KMS-11 (cell line): ENCODE measurements at regions not wholly inside any gene's neighbourhood (a gene's known extent, or its start where the extent isn't known, plus 50 kb on each side); places are given as distances from the start of the nearest gene placed in this dataset.

Experiments used
- H2AFZ ChIP-seq: fragments of 200-600 bp; sonication (generic); 2 replicates; pipeline ENCODE4 v1.6.1; 2016; ENCODE audit warnings: antibody characterized with exemption, mixed run types, low read depth
- H3K27ac ChIP-seq: fragments of 200-600 bp; sonication (generic); 2 replicates; pipeline ENCODE4 v1.6.1; 2016; ENCODE audit warnings: mild to moderate bottlenecking, mixed run types
- H3K27me3 ChIP-seq: fragments of 200-600 bp; sonication (generic); 2 replicates; pipeline ENCODE4 v1.6.1; 2017; ENCODE audit warnings: mild to moderate bottlenecking, low read depth, mixed run types, moderate library complexity; ENCODE audit not compliant: insufficient read depth
- H3K36me3 ChIP-seq: fragments of 200-600 bp; sonication (generic); 2 replicates; pipeline ENCODE4 v1.6.1; 2017; ENCODE audit warnings: mild to moderate bottlenecking, mixed run types; ENCODE audit not compliant: insufficient read depth
- H3K4me1 ChIP-seq: fragments of 200-600 bp; sonication (generic); 2 replicates; pipeline ENCODE4 v1.6.1; 2016; ENCODE audit warnings: mild to moderate bottlenecking, low read depth, mixed run types; ENCODE audit not compliant: poor library complexity, severe bottlenecking
- H3K4me2 ChIP-seq: fragments of 200-600 bp; sonication (generic); 2 replicates; pipeline ENCODE4 v1.7.0; 2016; ENCODE audit warnings: mild to moderate bottlenecking, mixed run types
- H3K4me3 ChIP-seq: fragments of 200-600 bp; sonication (generic); IDR thresholded peaks from 2 replicates; pipeline ENCODE4 v1.6.1; 2017; ENCODE audit warnings: low read depth, low read length, mixed read lengths; ENCODE audit not compliant: insufficient read depth
- H3K79me2 ChIP-seq: fragments of 200-600 bp; sonication (generic); 2 replicates; pipeline ENCODE4 v1.6.1; 2016; ENCODE audit warnings: low read depth, mixed run types; ENCODE audit not compliant: insufficient read depth
- H3K9ac ChIP-seq: fragments of 200-600 bp; sonication (generic); 2 replicates; pipeline ENCODE4 v1.6.1; 2016; ENCODE audit warnings: mild to moderate bottlenecking, mixed run types
- H4K20me1 ChIP-seq: fragments of 200-600 bp; sonication (generic); 2 replicates; pipeline ENCODE4 v1.6.1; 2016; ENCODE audit warnings: mild to moderate bottlenecking, mixed run types; ENCODE audit not compliant: insufficient read depth
- CTCF ChIP-seq: fragments of 200-600 bp; sonication (generic); conservative IDR thresholded peaks from 2 replicates; pipeline ENCODE4 v1.6.1; 2017; ENCODE audit warnings: low read depth, mild to moderate bottlenecking, antibody characterized with exemption, low read length, moderate library complexity, mixed read lengths

GRCh38 chr1:95716550-95716949 is 482.5 kb downstream of the RWDD3 start:
- Histone ChIP-seq H3K9ac (no peak overlapping the region), H3K79me2 (no peaks in the 10 kb centered on the region), H3K27ac (no peak overlapping the region), H3K36me3 (no peaks in the 10 kb centered on the region), H3K27me3 (no peaks in the 10 kb centered on the region), H3K4me1 (no peaks in the 10 kb centered on the region), H3K4me2 (no peak overlapping the region), H4K20me1 (no peaks in the 10 kb centered on the region), H2AFZ (no peak overlapping the region), H3K4me3 (no peak overlapping the region)
- no peak for TF ChIP-seq CTCF

GRCh38 chr1:95723346-95723745 is 489.3 kb downstream of the RWDD3 start:
- Histone ChIP-seq H3K4me2 (no peak overlapping the region), H3K4me1 (no peaks in the 10 kb centered on the region), H4K20me1 (no peaks in the 10 kb centered on the region), H3K27me3 (no peaks in the 10 kb centered on the region), H3K4me3 (no peak overlapping the region), H3K36me3 (no peaks in the 10 kb centered on the region), H3K79me2 (no peaks in the 10 kb centered on the region), H3K27ac (no peak overlapping the region), H2AFZ (no peak overlapping the region), H3K9ac (no peak overlapping the region)
- no peak for TF ChIP-seq CTCF

- TF ChIP-seq CTCF = no peak
Observed at GRCh38 chr1:95728841-95729240, 494.8 kb downstream of the RWDD3 start.

GRCh38 chr1:95730986-95731385 is 497.0 kb downstream of the RWDD3 start:
- TF ChIP-seq CTCF = no peak
- Histone ChIP-seq H3K79me2 (no peaks in the 10 kb centered on the region), H4K20me1 (no peaks in the 10 kb centered on the region), H3K4me2 (no peak overlapping the region), H3K9ac (no peak overlapping the region), H2AFZ (no peak overlapping the region), H3K27me3 (no peaks in the 10 kb centered on the region), H3K36me3 (no peaks in the 10 kb centered on the region), H3K4me1 (no peaks in the 10 kb centered on the region), H3K4me3 (no peak overlapping the region), H3K27ac (no peak overlapping the region)

More at GRCh38 chr1:95728841-95729240, 494.8 kb downstream of the RWDD3 start:
- Histone ChIP-seq H3K4me2 (no peak overlapping the region), H3K36me3 (no peaks in the 10 kb centered on the region), H3K9ac (no peak overlapping the region), H3K79me2 (no peaks in the 10 kb centered on the region), H3K4me3 (no peak overlapping the region), H2AFZ (no peak overlapping the region), H3K27ac (no peak overlapping the region), H4K20me1 (no peaks in the 10 kb centered on the region), H3K4me1 (no peaks in the 10 kb centered on the region), H3K27me3 (no peaks in the 10 kb centered on the region)

- Histone ChIP-seq H3K4me3 (no peak overlapping the region), H3K4me2 (no peak overlapping the region), H3K27me3 (no peaks in the 10 kb centered on the region), H3K36me3 (no peaks in the 10 kb centered on the region), H3K9ac (no peak overlapping the region), H2AFZ (no peak overlapping the region), H3K79me2 (no peaks in the 10 kb centered on the region), H3K4me1 (no peaks in the 10 kb centered on the region), H4K20me1 (no peaks in the 10 kb centered on the region), H3K27ac (no peak overlapping the region)
- TF ChIP-seq CTCF = no peak
Observed at GRCh38 chr1:95731466-95731865, 497.5 kb downstream of the RWDD3 start.
